H1 (cell line): ENCODE measurements at regions not wholly inside any gene's neighbourhood (a gene's known extent, or its start where the extent isn't known, plus 50 kb on each side); places are given as distances from the start of the nearest gene placed in this dataset.

Experiments
- CTCF ChIA-PET: fragments of 300-600 bp; sonication (Branson Sonifier 250); formaldehyde crosslinking; loops from one replicate; lab custom pipeline; 2021; ENCODE audit not compliant: partially characterized antibody; lab: Charles Lee
- POLR2A ChIA-PET: fragments of 300-600 bp; sonication (Branson Sonifier 250); formaldehyde crosslinking; loops from one replicate; lab custom pipeline; 2021; ENCODE audit warnings: inconsistent platforms; ENCODE audit not compliant: partially characterized antibody; lab: Charles Lee
- DNase-seq, 2 experiments: peaks; one replicate each; pipeline versions ENCODE4 v3.0.0 to v3.0.0-alpha.2; 2010 to 2022; ENCODE audit warnings: low spot score in 2 of 2, low read depth in 1 of 2, mixed read lengths in 1 of 2
- FAIRE-seq: peaks from 2 replicates; lab custom pipeline; 2011; peaks lifted over from hg19 to GRCh38; lab: Jason Lieb, UNC
- H2AFZ ChIP-seq: 2 replicates; pipeline ENCODE4 v1.8.1; 2012; ENCODE audit warnings: low read length, inconsistent platforms
- H2AK5ac ChIP-seq: 2 replicates; pipeline ENCODE4 v1.6.1; 2013; ENCODE audit warnings: low read depth, low read length
- H2BK120ac ChIP-seq: replicated peaks from 2 replicates; pipeline ENCODE3; 2013; ENCODE audit warnings: low read depth, low read length, inconsistent platforms
- H2BK12ac ChIP-seq: 2 replicates; pipeline ENCODE4 v1.6.1; 2013; ENCODE audit warnings: low read depth, low read length
- H2BK15ac ChIP-seq: 2 replicates; pipeline ENCODE4 v1.6.1; 2013; ENCODE audit warnings: low read length
- H2BK20ac ChIP-seq: 2 replicates; pipeline ENCODE4 v1.6.1; 2013; ENCODE audit warnings: low read length
- H2BK5ac ChIP-seq: 2 replicates; pipeline ENCODE4 v1.6.1; 2013; ENCODE audit warnings: low read depth, low read length
- H3K14ac ChIP-seq: 2 replicates; pipeline ENCODE4 v1.6.1; 2013; ENCODE audit warnings: inconsistent platforms; ENCODE audit not compliant: insufficient read length
- H3K18ac ChIP-seq: 2 replicates; pipeline ENCODE4 v1.6.1; 2013; ENCODE audit warnings: low read length; ENCODE audit errors: extremely low read depth
- H3K23ac ChIP-seq: 2 replicates; pipeline ENCODE4 v1.6.1; 2013; ENCODE audit warnings: inconsistent platforms; ENCODE audit not compliant: insufficient read length
- H3K23me2 ChIP-seq: 2 replicates; pipeline ENCODE4 v1.6.1; 2013; ENCODE audit warnings: low read depth, low read length
- H3K27ac ChIP-seq: 2 replicates; pipeline ENCODE4 v1.6.1; 2011; ENCODE audit warnings: low read depth, low read length, inconsistent platforms
- H3K27me3 ChIP-seq, 4 experiments: replicated peaks in 1 of 4; 1 replicate in 1 of 4; 2 replicates in 3 of 4; pipeline versions ENCODE4 v1.6.1 to v1.8.1; 2011 to 2013; ENCODE audit warnings: low read length in 3 of 4, mild to moderate bottlenecking in 3 of 4, inconsistent platforms in 2 of 4, mixed read lengths in 2 of 4, moderate library complexity in 1 of 4; ENCODE audit not compliant: control insufficient read depth in 3 of 4, insufficient read depth in 3 of 4; ENCODE audit errors: extremely low read depth in 1 of 4
- H3K36me3 ChIP-seq, 4 experiments: 2 replicates each; pipeline versions ENCODE4 v1.6.1 to v1.8.1; 2011 to 2013; ENCODE audit warnings: mild to moderate bottlenecking in 4 of 4, low read length in 3 of 4, moderate library complexity in 2 of 4, control low read depth in 1 of 4, inconsistent platforms in 1 of 4; ENCODE audit not compliant: insufficient read depth in 4 of 4, control insufficient read depth in 2 of 4
- H3K4ac ChIP-seq: replicated peaks from 2 replicates; pipeline ENCODE3; 2013; ENCODE audit warnings: low read length, low read depth, mixed read lengths, inconsistent platforms; ENCODE audit not compliant: insufficient read length
- H3K4me1 ChIP-seq, 4 experiments: replicated peaks in 1 of 4; 1 replicate in 1 of 4; 2 replicates in 3 of 4; pipeline versions ENCODE4 v1.6.1 to v1.8.1; 2011 to 2013; ENCODE audit warnings: low read length in 3 of 4, inconsistent platforms in 2 of 4, mixed read lengths in 1 of 4; ENCODE audit not compliant: insufficient read depth in 4 of 4, control insufficient read depth in 3 of 4
- H3K4me2 ChIP-seq, 2 experiments: 2 replicates each; pipeline versions ENCODE4 v1.6.1 to v1.8.1; 2011 to 2013; ENCODE audit warnings: low read depth in 2 of 2, low read length in 2 of 2, control low read depth in 1 of 2, inconsistent platforms in 1 of 2, mild to moderate bottlenecking in 1 of 2; ENCODE audit not compliant: insufficient read depth in 1 of 2
- H3K4me3 ChIP-seq, 4 experiments: fragments of 200-600, 300-600 bp in 1 of 4; sonication (generic), shearing (Covaris generic), sonication (Bioruptor Twin) in 1 of 4; 2 replicates each; pipeline versions ENCODE4 v1.5.1 to v1.8.1; 2011 to 2016; ENCODE audit warnings: low read length in 4 of 4, low read depth in 3 of 4, control low read depth in 2 of 4, inconsistent platforms in 2 of 4, mild to moderate bottlenecking in 2 of 4, mixed read lengths in 1 of 4, moderate library complexity in 1 of 4; ENCODE audit not compliant: insufficient read depth in 2 of 4; ENCODE audit errors: extremely low read depth in 1 of 4
- H3K56ac ChIP-seq: replicated peaks from 2 replicates; pipeline ENCODE3; 2013; ENCODE audit warnings: low read depth, mild to moderate bottlenecking, mixed read lengths, low read length, inconsistent platforms; ENCODE audit not compliant: insufficient read length
- H3K79me1 ChIP-seq: 2 replicates; pipeline ENCODE4 v1.6.1; 2013; ENCODE audit warnings: low read depth, low read length, control low read depth
- H3K79me2 ChIP-seq, 2 experiments: 2 replicates each; pipeline versions ENCODE4 v1.6.1 to v1.8.1; 2012 to 2013; ENCODE audit warnings: low read length in 2 of 2, mild to moderate bottlenecking in 2 of 2, inconsistent platforms in 1 of 2; ENCODE audit not compliant: insufficient read depth in 2 of 2, control insufficient read depth in 1 of 2
- H3K9ac ChIP-seq, 4 experiments: replicated peaks in 1 of 4; 1 replicate in 1 of 4; 2 replicates in 3 of 4; pipeline versions ENCODE4 v1.6.1 to v1.8.1; 2011 to 2013; ENCODE audit warnings: low read depth in 3 of 4, low read length in 3 of 4, control low read depth in 2 of 4, mild to moderate bottlenecking in 2 of 4, moderate library complexity in 2 of 4, inconsistent platforms in 1 of 4; ENCODE audit errors: extremely low read depth in 1 of 4
- H3K9me3 ChIP-seq, 2 experiments: 2 replicates each; pipeline versions ENCODE4 v1.6.1 to v1.8.1; 2012 to 2013; ENCODE audit warnings: mild to moderate bottlenecking in 2 of 2, moderate library complexity in 2 of 2, control low read depth in 1 of 2, inconsistent platforms in 1 of 2, low read depth in 1 of 2, low read length in 1 of 2, mixed read lengths in 1 of 2; ENCODE audit not compliant: insufficient read depth in 2 of 2
- H4K20me1 ChIP-seq, 2 experiments: replicated peaks in 1 of 2; 2 replicates each; pipeline versions ENCODE3 to v1.8.1; 2011 to 2013; ENCODE audit warnings: inconsistent platforms in 2 of 2, low read length in 2 of 2, mild to moderate bottlenecking in 1 of 2; ENCODE audit not compliant: insufficient read depth in 2 of 2, control insufficient read depth in 1 of 2
- H4K5ac ChIP-seq: 2 replicates; pipeline ENCODE4 v1.6.1; 2013; ENCODE audit warnings: low read length, low read depth, mixed read lengths, inconsistent platforms; ENCODE audit not compliant: insufficient read length
- H4K8ac ChIP-seq: 2 replicates; pipeline ENCODE4 v1.8.0; 2013; ENCODE audit warnings: mild to moderate bottlenecking, moderate library complexity, low read length, inconsistent platforms; ENCODE audit not compliant: insufficient read depth; ENCODE audit errors: extremely low read depth
- H4K91ac ChIP-seq: replicated peaks from 2 replicates; pipeline ENCODE3; 2013; ENCODE audit warnings: low read length, mixed read lengths, inconsistent platforms; ENCODE audit not compliant: insufficient read length
- ASH2L ChIP-seq: fragments of 200-600, 300-600 bp; sonication (generic); IDR thresholded peaks from one replicate; pipeline ENCODE4 v1.7.1; 2017; ENCODE audit warnings: low read length
- BACH1 ChIP-seq: IDR thresholded peaks from 2 replicates; pipeline ENCODE4 v1.6.1; 2012; ENCODE audit warnings: low read length, improper control_type of control experiment
- CHD1 ChIP-seq: IDR thresholded peaks from 2 replicates; pipeline ENCODE4 v1.6.1; 2012; ENCODE audit warnings: low read depth, low read length, improper control_type of control experiment
- CHD2 ChIP-seq: IDR thresholded peaks from 2 replicates; pipeline ENCODE4 v1.6.1; 2012; ENCODE audit warnings: low read length, improper control_type of control experiment
- FOSL1 ChIP-seq: IDR thresholded peaks from 2 replicates; pipeline ENCODE4 v1.6.1; 2011; ENCODE audit warnings: mild to moderate bottlenecking, low read depth, low read length, moderate library complexity; ENCODE audit not compliant: insufficient read depth
- GTF2F1 ChIP-seq: IDR thresholded peaks from 2 replicates; pipeline ENCODE4 v1.6.1; 2012; ENCODE audit warnings: low read depth, low read length, improper control_type of control experiment, borderline replicate concordance
- JUN ChIP-seq: IDR thresholded peaks from 2 replicates; pipeline ENCODE4 v1.6.1; 2011; ENCODE audit warnings: low read depth, mild to moderate bottlenecking, improper control_type of control experiment, low read length
- KDM1A ChIP-seq: fragments of 200-600, 300-600 bp; sonication (generic); IDR thresholded peaks from 2 replicates; pipeline ENCODE4 v1.7.1; 2016; ENCODE audit warnings: mild to moderate bottlenecking, low read length, borderline replicate concordance
- KDM4A ChIP-seq: IDR thresholded peaks from one replicate; pipeline ENCODE4 v1.7.1; 2012; ENCODE audit warnings: low read depth, mild to moderate bottlenecking, moderate library complexity, low read length, inconsistent platforms; ENCODE audit not compliant: severe bottlenecking
- KDM5A ChIP-seq: fragments of 200-600 bp; IDR thresholded peaks from 2 replicates; pipeline ENCODE4 v1.7.1; 2012; ENCODE audit warnings: mild to moderate bottlenecking, low read length, inconsistent platforms, mixed read lengths
- MAFK ChIP-seq: IDR thresholded peaks from 2 replicates; pipeline ENCODE4 v1.6.1; 2012; ENCODE audit warnings: low read depth, mild to moderate bottlenecking, improper control_type of control experiment, low read length
- POLR2A ChIP-seq, 2 experiments: IDR thresholded peaks; 1 replicate in 1 of 2; 2 replicates in 1 of 2; pipeline ENCODE4 v1.6.1; 2011; ENCODE audit warnings: low read depth in 2 of 2, low read length in 2 of 2, mild to moderate bottlenecking in 2 of 2; ENCODE audit errors: control extremely low read depth in 1 of 2
- SIX5 ChIP-seq: IDR thresholded peaks from 2 replicates; pipeline ENCODE4 v1.6.1; 2011; ENCODE audit warnings: mild to moderate bottlenecking, low read depth, low read length
- SP4 ChIP-seq: IDR thresholded peaks from 2 replicates; pipeline ENCODE4 v1.6.1; 2012; ENCODE audit warnings: low read length, inconsistent platforms
- USF2 ChIP-seq: IDR thresholded peaks from 2 replicates; pipeline ENCODE4 v1.6.1; 2011; ENCODE audit warnings: low read length, improper control_type of control experiment
- YY1 ChIP-seq: IDR thresholded peaks from 2 replicates; pipeline ENCODE4 v1.6.1; 2011; ENCODE audit warnings: low read depth, mild to moderate bottlenecking, low read length
- WGBS, 2 experiments: shearing (Covaris generic) in 1 of 2; methylation state at CpG; one replicate each; pipeline versions ENCODE4 v1.1.6 to v1.1.7; 2013 to 2015; ENCODE audit warnings: low lambda C conversion rate in 2 of 2, mixed read lengths in 2 of 2, inconsistent platforms in 1 of 2, low coverage in 1 of 2, missing lambda C conversion rate in 1 of 2; ENCODE audit not compliant: insufficient replicate concordance in 2 of 2, insufficient coverage in 1 of 2, insufficient read length in 1 of 2; ENCODE audit errors: extremely low coverage in 1 of 2, missing lambda C conversion rate in 1 of 2; 5-methylcytosine and 5-hydroxymethylcytosine counted together

GRCh38 chr11:97905671-97906070, 1115.1 kb upstream of the CNTN5 start:
- no peak overlapping the region for H2BK120ac ChIP-seq
- H3K4me2 ChIP-seq, result no peak overlapping the region
- POLR2A ChIA-PET, result no interaction called here
- FAIRE-seq (no peak), DNase-seq (no peak)
- H4K5ac ChIP-seq, result no peak overlapping the region
- H3K18ac ChIP-seq, result no peak overlapping the region
- no peaks in the 10 kb centered on the region for H3K27me3 ChIP-seq
- no peak overlapping the region for H3K9ac ChIP-seq
- H4K91ac ChIP-seq, result no peak overlapping the region
- no peaks in the 10 kb centered on the region for H4K20me1 ChIP-seq
- H3K14ac ChIP-seq, result no peak overlapping the region
- H2BK12ac ChIP-seq, result no peak overlapping the region
- no peaks in the 10 kb centered on the region for H3K23me2 ChIP-seq
- no peak overlapping the region for H2AFZ ChIP-seq
- no peaks in the 10 kb centered on the region for H3K79me2 ChIP-seq
- CTCF ChIA-PET, result no interaction called here
- no peak overlapping the region for H2BK15ac ChIP-seq
- H4K8ac ChIP-seq, result no peak overlapping the region
- H3K56ac ChIP-seq, result no peak overlapping the region
- no peak overlapping the region for H3K27ac ChIP-seq
- H2BK5ac ChIP-seq, result no peak overlapping the region
- H3K23ac ChIP-seq, result no peak overlapping the region
- H3K4me1 ChIP-seq, result peaks cover 0 to 2% (median 0%) of the 10 kb centered on the region in 4 experiments; a peak in 1 of 7 replicates
- no peak overlapping the region for H3K4me3 ChIP-seq
- H3K4ac ChIP-seq, result no peak overlapping the region
- H2BK20ac ChIP-seq, result no peak overlapping the region
- WGBS, 2 experiments, result 95% methylated on average over 1 of the region's 1 CpG; no CpG with 5 or more reads in 1 of the 2 experiments
- H3K36me3 ChIP-seq, result no peaks in the 10 kb centered on the region
- no peak overlapping the region for H2AK5ac ChIP-seq
- no peaks in the 10 kb centered on the region for H3K9me3 ChIP-seq
- no peaks in the 10 kb centered on the region for H3K79me1 ChIP-seq
- TF ChIP-seq KDM4A (no peak), SP4 (no peak), GTF2F1 (no peak), BACH1 (no peak), ASH2L (no peak), KDM5A (no peak), YY1 (no peak), POLR2A (IDR thresholded peaks at IDR 0.05; ENCODE audit: control extremely low read depth in 1 of 2, low read depth in 2 of 2, low read length in 2 of 2) (no peak), CHD2 (no peak), MAFK (no peak), CHD1 (no peak), FOSL1 (no peak), SIX5 (no peak), USF2 (no peak), JUN (no peak), KDM1A (no peak)
